NB4 (cell line): ENCODE measurements at regions not wholly inside any gene's neighbourhood (a gene's known extent, or its start where the extent isn't known, plus 50 kb on each side); places are given as distances from the start of the nearest gene placed in this dataset.

Source experiments
- MYC ChIP-seq: IDR thresholded peaks from 2 replicates; pipeline ENCODE4 v1.6.1; 2011; ENCODE audit warnings: low read depth, low read length
- POLR2A ChIP-seq: IDR thresholded peaks from 2 replicates; pipeline ENCODE4 v1.6.1; 2011; ENCODE audit warnings: mild to moderate bottlenecking; ENCODE audit not compliant: insufficient read length; ENCODE audit errors: extremely low read depth
- TF ChIP-seq, protein P1 (sequence below): IDR thresholded peaks from one replicate; pipeline ENCODE4 v1.5.1; 2012; ENCODE audit warnings: low read depth, low read length
- TF ChIP-seq, protein P2 (sequence below): IDR thresholded peaks from 2 replicates; pipeline ENCODE4 v1.6.1; 2011; ENCODE audit warnings: low read depth, low read length

DNA sequence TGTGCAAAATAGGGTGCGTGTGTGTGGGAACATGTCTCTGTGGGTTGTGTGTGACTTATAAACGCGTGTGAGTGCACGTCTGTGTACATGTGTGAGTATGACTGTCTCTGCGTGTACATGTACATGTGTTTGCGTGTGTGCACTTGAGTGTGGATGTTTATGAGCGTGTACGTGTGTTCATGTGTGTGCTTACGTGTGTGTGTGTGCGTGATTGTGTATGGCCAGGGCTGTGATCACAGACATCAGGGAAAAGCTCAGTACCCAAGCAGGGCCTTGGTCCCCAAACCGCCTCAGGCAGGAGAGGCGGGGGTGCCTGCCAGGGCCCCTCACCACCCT is 326.3 kb upstream of the DIO3 start:
- TF ChIP-seq, protein P1, sequence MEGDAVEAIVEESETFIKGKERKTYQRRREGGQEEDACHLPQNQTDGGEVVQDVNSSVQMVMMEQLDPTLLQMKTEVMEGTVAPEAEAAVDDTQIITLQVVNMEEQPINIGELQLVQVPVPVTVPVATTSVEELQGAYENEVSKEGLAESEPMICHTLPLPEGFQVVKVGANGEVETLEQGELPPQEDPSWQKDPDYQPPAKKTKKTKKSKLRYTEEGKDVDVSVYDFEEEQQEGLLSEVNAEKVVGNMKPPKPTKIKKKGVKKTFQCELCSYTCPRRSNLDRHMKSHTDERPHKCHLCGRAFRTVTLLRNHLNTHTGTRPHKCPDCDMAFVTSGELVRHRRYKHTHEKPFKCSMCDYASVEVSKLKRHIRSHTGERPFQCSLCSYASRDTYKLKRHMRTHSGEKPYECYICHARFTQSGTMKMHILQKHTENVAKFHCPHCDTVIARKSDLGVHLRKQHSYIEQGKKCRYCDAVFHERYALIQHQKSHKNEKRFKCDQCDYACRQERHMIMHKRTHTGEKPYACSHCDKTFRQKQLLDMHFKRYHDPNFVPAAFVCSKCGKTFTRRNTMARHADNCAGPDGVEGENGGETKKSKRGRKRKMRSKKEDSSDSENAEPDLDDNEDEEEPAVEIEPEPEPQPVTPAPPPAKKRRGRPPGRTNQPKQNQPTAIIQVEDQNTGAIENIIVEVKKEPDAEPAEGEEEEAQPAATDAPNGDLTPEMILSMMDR = no peak
- TF ChIP-seq MYC (no peak), POLR2A (no peak)
- TF ChIP-seq, protein P2, sequence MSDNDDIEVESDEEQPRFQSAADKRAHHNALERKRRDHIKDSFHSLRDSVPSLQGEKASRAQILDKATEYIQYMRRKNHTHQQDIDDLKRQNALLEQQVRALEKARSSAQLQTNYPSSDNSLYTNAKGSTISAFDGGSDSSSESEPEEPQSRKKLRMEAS = no peak
